Immature natural killer cell (primary cell): ENCODE measurements at regions not wholly inside any gene's neighbourhood (a gene's known extent, or its start where the extent isn't known, plus 50 kb on each side); places are given as distances from the start of the nearest gene placed in this dataset.

Experiments
- DNase-seq, 3 donors: peaks; one replicate each; pipeline ENCODE4 v3.0.0; 2022; ENCODE audit warnings: mixed read lengths in 1 of 3
- H3K27ac Mint-ChIP-seq, 6 donors: one replicate each; pipeline ENCODE4 v1.8.0; 2020; ENCODE audit warnings: mixed read lengths in 6 of 6, mild to moderate bottlenecking in 5 of 6, inconsistent platforms in 4 of 6, moderate library complexity in 3 of 6
- H3K27me3 Mint-ChIP-seq, 3 donors: one replicate each; pipeline ENCODE4 v1.8.0; 2020 to 2021; ENCODE audit warnings: low read depth in 3 of 3, mild to moderate bottlenecking in 3 of 3, mixed read lengths in 3 of 3, moderate library complexity in 3 of 3, inconsistent platforms in 1 of 3
- H3K36me3 Mint-ChIP-seq, 3 donors: one replicate each; pipeline ENCODE4 v1.8.0; 2020; ENCODE audit warnings: mixed read lengths in 3 of 3, inconsistent platforms in 2 of 3, mild to moderate bottlenecking in 2 of 3
- H3K4me1 Mint-ChIP-seq, 2 donors: one replicate each; pipeline ENCODE4 v1.8.0; 2020; ENCODE audit warnings: inconsistent platforms in 2 of 2, mild to moderate bottlenecking in 2 of 2, mixed read lengths in 2 of 2, moderate library complexity in 1 of 2
- H3K4me3 Mint-ChIP-seq, 5 donors: one replicate each; pipeline ENCODE4 v1.8.0; 2020; ENCODE audit warnings: mild to moderate bottlenecking in 5 of 5, mixed read lengths in 5 of 5, inconsistent platforms in 3 of 5, moderate library complexity in 3 of 5
- H3K9me3 Mint-ChIP-seq, 6 donors: one replicate each; pipeline ENCODE4 v1.8.0; 2020; ENCODE audit warnings: mild to moderate bottlenecking in 6 of 6, mixed read lengths in 6 of 6, inconsistent platforms in 4 of 6, moderate library complexity in 3 of 6

- H3K27me3 Mint-ChIP-seq = peaks cover 0 to 7% (median 5%) of the 10 kb centered on the region in 3 donors
- H3K36me3 Mint-ChIP-seq = no peaks in the 10 kb centered on the region
- no peak overlapping the region for H3K27ac Mint-ChIP-seq
- no peak overlapping the region for H3K4me3 Mint-ChIP-seq
- DNase-seq = no peak
- no peaks in the 10 kb centered on the region for H3K9me3 Mint-ChIP-seq
- H3K4me1 Mint-ChIP-seq = no peaks in the 10 kb centered on the region
These were observed 101.9 kb downstream of the RAB11FIP2 start for GRCh38 chr10:117944676-117945447.

- Mint-ChIP-seq H3K4me3 (no peak overlapping the region), H3K27me3 (peaks cover 0 to 8% (median 5%) of the 10 kb centered on the region in 3 donors), H3K36me3 (no peaks in the 10 kb centered on the region), H3K27ac (no peak overlapping the region), H3K9me3 (no peaks in the 10 kb centered on the region), H3K4me1 (no peaks in the 10 kb centered on the region)
- no peak for DNase-seq
These were observed 101.1 kb downstream of the RAB11FIP2 start for GRCh38 chr10:117945651-117946050.

- Mint-ChIP-seq H3K4me3 (no peak overlapping the region), H3K9me3 (no peaks in the 10 kb centered on the region), H3K27me3 (peaks cover 0 to 10% (median 5%) of the 10 kb centered on the region in 3 donors), H3K36me3 (no peaks in the 10 kb centered on the region), H3K4me1 (no peaks in the 10 kb centered on the region), H3K27ac (no peak overlapping the region)
- DNase-seq = no peak
These were observed 100.1 kb downstream of the RAB11FIP2 start for GRCh38 chr10:117946525-117947070.

DNA sequence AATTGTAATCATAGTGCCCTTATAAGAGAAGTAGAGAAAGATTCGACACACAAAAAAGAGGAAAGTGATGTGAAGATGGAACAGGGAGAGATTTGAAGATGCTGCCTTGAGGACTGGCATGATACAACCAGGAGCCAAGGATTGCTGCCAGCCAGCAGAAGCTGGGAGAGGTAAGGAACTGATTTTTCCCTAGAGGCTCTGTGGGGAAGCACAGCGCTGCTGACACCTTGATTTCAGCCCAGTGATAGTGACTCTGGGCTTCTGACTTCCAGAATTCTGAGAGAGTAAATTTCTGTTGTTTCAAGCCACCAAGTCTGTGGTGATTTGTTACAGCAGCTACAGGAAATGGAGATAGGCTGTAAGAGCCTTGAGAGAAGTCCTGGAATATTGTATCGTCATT is 98.2 kb downstream of the RAB11FIP2 start:
- Mint-ChIP-seq H3K27ac (no peak overlapping the region), H3K27me3 (peaks cover 0 to 13% (median 2%) of the 10 kb centered on the region in 3 donors), H3K4me1 (no peaks in the 10 kb centered on the region), H3K4me3 (no peak overlapping the region), H3K9me3 (no peaks in the 10 kb centered on the region), H3K36me3 (no peaks in the 10 kb centered on the region)
- no peak for DNase-seq

GRCh38 chr10:117950408-117950807 is 96.3 kb downstream of the RAB11FIP2 start:
- peaks cover 0 to 1% (median 0%) of the 10 kb centered on the region in 6 donors for H3K9me3 Mint-ChIP-seq
- DNase-seq = no peak
- H3K27me3 Mint-ChIP-seq = peaks cover 0 to 14% (median 2%) of the 10 kb centered on the region in 3 donors
- H3K4me3 Mint-ChIP-seq = no peak overlapping the region
- H3K36me3 Mint-ChIP-seq = no peaks in the 10 kb centered on the region
- H3K4me1 Mint-ChIP-seq = no peaks in the 10 kb centered on the region
- no peak overlapping the region for H3K27ac Mint-ChIP-seq
